ENCODE measurements at regions not wholly inside any gene's neighbourhood (a gene's known extent, or its start where the extent isn't known, plus 50 kb on each side); places are given as distances from the start of the nearest gene placed in this dataset.

DNA sequence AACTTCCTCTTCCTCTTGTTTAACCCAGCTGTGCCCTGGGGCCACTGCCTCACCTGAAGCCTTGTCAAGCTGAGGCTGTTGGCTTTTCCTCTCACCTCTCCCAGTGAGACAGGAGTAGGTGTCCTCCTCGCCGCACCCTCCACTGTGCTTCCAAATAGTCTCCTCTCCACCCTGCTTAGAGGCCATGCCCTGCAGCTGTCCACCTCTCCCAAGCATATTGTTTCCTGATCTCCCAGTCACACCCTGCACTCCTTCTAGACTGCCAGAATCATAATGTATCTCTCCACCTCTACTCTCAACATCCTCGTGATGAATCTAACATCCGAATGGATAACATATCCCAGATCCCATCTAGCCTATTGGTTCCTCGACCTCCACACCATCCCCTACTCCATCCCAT, 196.3 kb upstream of the GHITM start:
- H2AK5ac ChIP-seq (ENCODE audit: low read length): no peak overlapping the region
- no peak overlapping the region for H2BK15ac ChIP-seq (replicated peaks; ENCODE audit: low read depth)
- H3K79me2 ChIP-seq (ENCODE audit: control insufficient read depth, insufficient read depth, low read length): no peaks in the 10 kb centered on the region
- H3K36me3 ChIP-seq (ENCODE audit: control insufficient read depth, insufficient read depth, low read length): no peaks in the 10 kb centered on the region
- H3K79me1 ChIP-seq (ENCODE audit: low read length): no peaks in the 10 kb centered on the region
- H3K4me1 ChIP-seq (ENCODE audit: control insufficient read depth, low read depth, low read length): no peaks in the 10 kb centered on the region
- H2BK5ac ChIP-seq (ENCODE audit: low read length): no peak overlapping the region
- DNase-seq: no peak
- H4K8ac ChIP-seq (ENCODE audit: low read depth, low read length): no peak overlapping the region
- no peak overlapping the region for H2BK120ac ChIP-seq (ENCODE audit: low read depth, low read length)
- H4K5ac ChIP-seq (ENCODE audit: low read length): no peak overlapping the region
- no peaks in the 10 kb centered on the region for H3K27me3 ChIP-seq (ENCODE audit: insufficient read depth, low read length, poor library complexity)
- H3K4me3 ChIP-seq (ENCODE audit: low read length): no peak overlapping the region
- no peak overlapping the region for H3K9ac ChIP-seq (ENCODE audit: low read length)
- H3K23ac ChIP-seq (ENCODE audit: low read length): no peak overlapping the region
- no peak overlapping the region for H3K18ac ChIP-seq (ENCODE audit: low read length)
- H3K4ac ChIP-seq (ENCODE audit: low read depth, low read length): no peak overlapping the region
- no peak overlapping the region for H3K4me2 ChIP-seq (ENCODE audit: low read length)
- no peak overlapping the region for H3K56ac ChIP-seq (ENCODE audit: low read length)
- no peak overlapping the region for H3K27ac ChIP-seq (ENCODE audit: low read depth, low read length)
- WGBS (ENCODE audit: extremely low coverage, insufficient coverage, low lambda C conversion rate): no CpG with 5 or more reads among the region's 5 CpGs

DNA sequence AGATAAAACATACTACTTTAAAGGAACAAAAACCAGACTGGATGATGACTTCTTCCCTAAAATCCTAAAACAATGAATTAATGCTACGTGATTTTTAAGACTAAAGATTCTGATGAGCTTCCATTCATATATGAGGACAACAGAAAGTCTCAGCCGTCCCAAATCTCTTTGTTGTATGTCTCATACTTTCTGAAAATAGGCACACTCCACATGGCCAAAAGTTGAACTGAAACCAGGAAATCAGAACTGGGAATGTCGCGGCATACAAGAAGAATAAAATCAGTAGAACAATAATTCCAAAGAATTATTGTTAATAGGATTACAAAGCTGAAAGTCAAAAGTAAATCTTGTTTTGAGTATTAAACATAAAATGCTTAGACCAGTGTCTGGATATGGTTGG, 195.4 kb upstream of the GHITM start:
- no peak overlapping the region for H4K8ac ChIP-seq (ENCODE audit: low read depth, low read length)
- H3K23ac ChIP-seq (ENCODE audit: low read length): no peak overlapping the region
- no peak overlapping the region for H3K27ac ChIP-seq (ENCODE audit: low read depth, low read length)
- no peak for DNase-seq
- H3K36me3 ChIP-seq (ENCODE audit: control insufficient read depth, insufficient read depth, low read length): no peaks in the 10 kb centered on the region
- H3K27me3 ChIP-seq (ENCODE audit: insufficient read depth, low read length, poor library complexity): no peaks in the 10 kb centered on the region
- H2BK120ac ChIP-seq (ENCODE audit: low read depth, low read length): no peak overlapping the region
- H2BK5ac ChIP-seq (ENCODE audit: low read length): no peak overlapping the region
- no peaks in the 10 kb centered on the region for H3K79me1 ChIP-seq (ENCODE audit: low read length)
- no CpG with 5 or more reads among the region's 4 CpGs for WGBS (ENCODE audit: extremely low coverage, insufficient coverage, low lambda C conversion rate)
- no peak overlapping the region for H3K56ac ChIP-seq (ENCODE audit: low read length)
- H3K4ac ChIP-seq (ENCODE audit: low read depth, low read length): no peak overlapping the region
- no peak overlapping the region for H2AK5ac ChIP-seq (ENCODE audit: low read length)
- no peaks in the 10 kb centered on the region for H3K4me1 ChIP-seq (ENCODE audit: control insufficient read depth, low read depth, low read length)
- H4K5ac ChIP-seq (ENCODE audit: low read length): no peak overlapping the region
- no peak overlapping the region for H3K4me3 ChIP-seq (ENCODE audit: low read length)
- no peaks in the 10 kb centered on the region for H3K79me2 ChIP-seq (ENCODE audit: control insufficient read depth, insufficient read depth, low read length)
- no peak overlapping the region for H2BK15ac ChIP-seq (replicated peaks; ENCODE audit: low read depth)
- H3K4me2 ChIP-seq (ENCODE audit: low read length): no peak overlapping the region
- H3K18ac ChIP-seq (ENCODE audit: low read length): no peak overlapping the region
- no peak overlapping the region for H3K9ac ChIP-seq (ENCODE audit: low read length)

GRCh38 chr10:83945982-83946718, 193.2 kb upstream of the GHITM start:
- H4K8ac ChIP-seq (ENCODE audit: low read depth, low read length): no peak overlapping the region
- H3K4me2 ChIP-seq (ENCODE audit: low read length): no peak overlapping the region
- H3K4ac ChIP-seq (ENCODE audit: low read depth, low read length): no peak overlapping the region
- H3K4me3 ChIP-seq (ENCODE audit: low read length): no peak overlapping the region
- no CpG with 5 or more reads among the region's 17 CpGs for WGBS (ENCODE audit: extremely low coverage, insufficient coverage, low lambda C conversion rate)
- H4K5ac ChIP-seq (ENCODE audit: low read length): no peak overlapping the region
- no peaks in the 10 kb centered on the region for H3K4me1 ChIP-seq (ENCODE audit: control insufficient read depth, low read depth, low read length)
- H3K27ac ChIP-seq (ENCODE audit: low read depth, low read length): no peak overlapping the region
- no peaks in the 10 kb centered on the region for H3K79me1 ChIP-seq (ENCODE audit: low read length)
- DNase-seq: no peak
- H3K18ac ChIP-seq (ENCODE audit: low read length): no peak overlapping the region
- no peak overlapping the region for H2AK5ac ChIP-seq (ENCODE audit: low read length)
- H3K27me3 ChIP-seq (ENCODE audit: insufficient read depth, low read length, poor library complexity): no peaks in the 10 kb centered on the region
- no peaks in the 10 kb centered on the region for H3K36me3 ChIP-seq (ENCODE audit: control insufficient read depth, insufficient read depth, low read length)
- H2BK120ac ChIP-seq (ENCODE audit: low read depth, low read length): no peak overlapping the region
- no peaks in the 10 kb centered on the region for H3K79me2 ChIP-seq (ENCODE audit: control insufficient read depth, insufficient read depth, low read length)
- H3K23ac ChIP-seq (ENCODE audit: low read length): no peak overlapping the region
- H2BK15ac ChIP-seq (replicated peaks; ENCODE audit: low read depth): no peak overlapping the region
- H3K9ac ChIP-seq (ENCODE audit: low read length): no peak overlapping the region
- H2BK5ac ChIP-seq (ENCODE audit: low read length): no peak overlapping the region
- H3K56ac ChIP-seq (ENCODE audit: low read length): no peak overlapping the region

DNA sequence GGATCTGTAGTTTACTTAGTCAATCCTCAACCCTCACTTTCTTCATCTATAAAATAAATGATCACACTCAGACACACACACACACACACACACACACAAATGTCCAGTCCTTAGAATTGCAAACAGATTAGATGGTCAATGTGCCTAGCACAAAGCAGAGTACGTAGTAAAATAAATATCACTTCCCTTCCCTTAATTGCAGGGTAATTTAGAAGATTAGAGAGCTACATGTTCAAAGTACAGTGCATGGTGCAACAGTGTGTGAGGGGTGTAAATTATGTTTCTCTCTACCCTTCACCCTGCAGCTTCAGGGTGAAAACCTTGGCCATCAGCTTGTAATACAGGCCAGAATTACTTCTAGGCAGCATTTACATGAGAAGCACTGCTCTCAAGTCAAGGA, 187.0 kb upstream of the GHITM start:
- no peak overlapping the region for H4K5ac ChIP-seq (ENCODE audit: low read length)
- peaks cover under 1% of the 10 kb centered on the region for H3K4me1 ChIP-seq (ENCODE audit: control insufficient read depth, low read depth, low read length)
- H3K27ac ChIP-seq (ENCODE audit: low read depth, low read length): no peak overlapping the region
- no peaks in the 10 kb centered on the region for H3K36me3 ChIP-seq (ENCODE audit: control insufficient read depth, insufficient read depth, low read length)
- H3K79me1 ChIP-seq (ENCODE audit: low read length): no peaks in the 10 kb centered on the region
- H3K4me2 ChIP-seq (ENCODE audit: low read length): no peak overlapping the region
- no peak overlapping the region for H3K9ac ChIP-seq (ENCODE audit: low read length)
- H2BK5ac ChIP-seq (ENCODE audit: low read length): no peak overlapping the region
- no peaks in the 10 kb centered on the region for H3K79me2 ChIP-seq (ENCODE audit: control insufficient read depth, insufficient read depth, low read length)
- no peak overlapping the region for H2BK15ac ChIP-seq (replicated peaks; ENCODE audit: low read depth)
- no peak overlapping the region for H2AK5ac ChIP-seq (ENCODE audit: low read length)
- no peak overlapping the region for H3K18ac ChIP-seq (ENCODE audit: low read length)
- no peak for DNase-seq
- H3K23ac ChIP-seq (ENCODE audit: low read length): no peak overlapping the region
- H3K56ac ChIP-seq (ENCODE audit: low read length): no peak overlapping the region
- H3K4me3 ChIP-seq (ENCODE audit: low read length): no peak overlapping the region
- no peak overlapping the region for H4K8ac ChIP-seq (ENCODE audit: low read depth, low read length)
- no peak overlapping the region for H2BK120ac ChIP-seq (ENCODE audit: low read depth, low read length)
- no peaks in the 10 kb centered on the region for H3K27me3 ChIP-seq (ENCODE audit: insufficient read depth, low read length, poor library complexity)
- WGBS (ENCODE audit: extremely low coverage, insufficient coverage, low lambda C conversion rate): no CpG with 5 or more reads among the region's 1 CpG
- H3K4ac ChIP-seq (ENCODE audit: low read depth, low read length): no peak overlapping the region

GRCh38 chr10:83953589-83953988, 185.7 kb upstream of the GHITM start:
- no peaks in the 10 kb centered on the region for H3K27me3 ChIP-seq (ENCODE audit: insufficient read depth, low read length, poor library complexity)
- no peak overlapping the region for H3K27ac ChIP-seq (ENCODE audit: low read depth, low read length)
- peaks cover 6% of the 10 kb centered on the region for H3K4me1 ChIP-seq (ENCODE audit: control insufficient read depth, low read depth, low read length)
- H3K23ac ChIP-seq (ENCODE audit: low read length): no peak overlapping the region
- no peaks in the 10 kb centered on the region for H3K79me2 ChIP-seq (ENCODE audit: control insufficient read depth, insufficient read depth, low read length)
- H3K79me1 ChIP-seq (ENCODE audit: low read length): no peaks in the 10 kb centered on the region
- no peak overlapping the region for H4K5ac ChIP-seq (ENCODE audit: low read length)
- no peak overlapping the region for H3K4me2 ChIP-seq (ENCODE audit: low read length)
- no peak for DNase-seq
- H2BK120ac ChIP-seq (ENCODE audit: low read depth, low read length): no peak overlapping the region
- H3K4me3 ChIP-seq (ENCODE audit: low read length): no peak overlapping the region
- WGBS (ENCODE audit: extremely low coverage, insufficient coverage, low lambda C conversion rate): no CpG with 5 or more reads among the region's 2 CpGs
- H3K36me3 ChIP-seq (ENCODE audit: control insufficient read depth, insufficient read depth, low read length): no peaks in the 10 kb centered on the region
- H3K4ac ChIP-seq (ENCODE audit: low read depth, low read length): no peak overlapping the region
- no peak overlapping the region for H2BK5ac ChIP-seq (ENCODE audit: low read length)
- no peak overlapping the region for H2BK15ac ChIP-seq (replicated peaks; ENCODE audit: low read depth)
- no peak overlapping the region for H2AK5ac ChIP-seq (ENCODE audit: low read length)
- H3K9ac ChIP-seq (ENCODE audit: low read length): no peak overlapping the region
- H4K8ac ChIP-seq (ENCODE audit: low read depth, low read length): no peak overlapping the region
- H3K56ac ChIP-seq (ENCODE audit: low read length): no peak overlapping the region
- no peak overlapping the region for H3K18ac ChIP-seq (ENCODE audit: low read length)

GRCh38 chr10:83954193-83954799, 185.0 kb upstream of the GHITM start:
- Histone ChIP-seq H2BK120ac (ENCODE audit: low read depth, low read length) (no peak overlapping the region), H3K4me1 (ENCODE audit: control insufficient read depth, low read depth, low read length) (peaks cover 6% of the 10 kb centered on the region), H2AK5ac (ENCODE audit: low read length) (no peak overlapping the region), H3K23ac (ENCODE audit: low read length) (no peak overlapping the region), H3K27me3 (ENCODE audit: insufficient read depth, low read length, poor library complexity) (no peaks in the 10 kb centered on the region), H3K79me2 (ENCODE audit: control insufficient read depth, insufficient read depth, low read length) (no peaks in the 10 kb centered on the region), H4K5ac (ENCODE audit: low read length) (no peak overlapping the region), H3K56ac (ENCODE audit: low read length) (no peak overlapping the region), H3K9ac (ENCODE audit: low read length) (no peak overlapping the region), H3K79me1 (ENCODE audit: low read length) (no peaks in the 10 kb centered on the region), H3K4me2 (ENCODE audit: low read length) (no peak overlapping the region), H3K27ac (ENCODE audit: low read depth, low read length) (no peak overlapping the region), H3K4me3 (ENCODE audit: low read length) (no peak overlapping the region), H2BK15ac (replicated peaks; ENCODE audit: low read depth) (no peak overlapping the region), H4K8ac (ENCODE audit: low read depth, low read length) (no peak overlapping the region), H3K4ac (ENCODE audit: low read depth, low read length) (no peak overlapping the region), H3K18ac (ENCODE audit: low read length) (no peak overlapping the region), H2BK5ac (ENCODE audit: low read length) (no peak overlapping the region), H3K36me3 (ENCODE audit: control insufficient read depth, insufficient read depth, low read length) (no peaks in the 10 kb centered on the region)
- WGBS (ENCODE audit: extremely low coverage, insufficient coverage, low lambda C conversion rate): no CpG with 5 or more reads among the region's 4 CpGs
- DNase-seq: no peak

Data from mesendoderm (in vitro differentiated cells).